H9 (cell line): ENCODE measurements at regions not wholly inside any gene's neighbourhood (a gene's known extent, or its start where the extent isn't known, plus 50 kb on each side); places are given as distances from the start of the nearest gene placed in this dataset.

ENCODE experiments used
- DNase-seq: peaks from one replicate; pipeline ENCODE4 v3.0.0-alpha.2; 2017
- H2AFZ ChIP-seq: one replicate; pipeline ENCODE4 v1.6.1; 2013; ENCODE audit warnings: mild to moderate bottlenecking, low read length, control low read depth, moderate library complexity
- H2AK5ac ChIP-seq: 2 replicates; pipeline ENCODE4 v1.6.1; 2013; ENCODE audit warnings: low read length, control low read depth, mixed read lengths; ENCODE audit not compliant: insufficient read length
- H2BK120ac ChIP-seq: one replicate; pipeline ENCODE4 v1.6.1; 2013; ENCODE audit warnings: low read depth, mild to moderate bottlenecking, low read length, control low read depth, inconsistent platforms; ENCODE audit not compliant: poor library complexity, severe bottlenecking
- H2BK12ac ChIP-seq: 2 replicates; pipeline ENCODE4 v1.6.1; 2013; ENCODE audit warnings: low read length, control low read depth, mixed read lengths, low read depth; ENCODE audit not compliant: insufficient read length
- H2BK15ac ChIP-seq: 2 replicates; pipeline ENCODE4 v1.6.1; 2013; ENCODE audit warnings: low read depth, low read length, control low read depth
- H2BK20ac ChIP-seq: one replicate; pipeline ENCODE4 v1.6.1; 2013; ENCODE audit warnings: low read depth, mild to moderate bottlenecking, low read length, control low read depth, inconsistent platforms; ENCODE audit not compliant: poor library complexity, severe bottlenecking
- H2BK5ac ChIP-seq: 2 replicates; pipeline ENCODE4 v1.6.1; 2013; ENCODE audit warnings: low read length, control low read depth, mixed read lengths; ENCODE audit not compliant: insufficient read length
- H3K14ac ChIP-seq: 2 replicates; pipeline ENCODE4 v1.6.1; 2013; ENCODE audit warnings: low read length, control low read depth; ENCODE audit not compliant: insufficient read depth
- H3K18ac ChIP-seq: 2 replicates; pipeline ENCODE4 v1.6.1; 2013; ENCODE audit warnings: low read depth, mild to moderate bottlenecking, mixed read lengths, low read length, control low read depth; ENCODE audit not compliant: insufficient read length
- H3K23ac ChIP-seq: 2 replicates; pipeline ENCODE4 v1.6.1; 2013; ENCODE audit warnings: low read length, control low read depth, mixed read lengths, low read depth; ENCODE audit not compliant: insufficient read length
- H3K23me2 ChIP-seq: 2 replicates; pipeline ENCODE4 v1.6.1; 2013; ENCODE audit warnings: low read depth, mild to moderate bottlenecking, mixed read lengths, low read length, control low read depth; ENCODE audit not compliant: insufficient read length, poor library complexity, severe bottlenecking
- H3K27ac ChIP-seq: 2 replicates; pipeline ENCODE4 v1.5.1; 2013; ENCODE audit warnings: low read length, control low read depth, mixed read lengths, low read depth; ENCODE audit not compliant: insufficient read length
- H3K27me3 ChIP-seq: 2 replicates; pipeline ENCODE4 v1.6.1; 2013; ENCODE audit warnings: low read length, control low read depth, inconsistent platforms; ENCODE audit not compliant: insufficient read depth
- H3K4ac ChIP-seq: 2 replicates; pipeline ENCODE4 v1.6.1; 2013; ENCODE audit warnings: low read depth, mild to moderate bottlenecking, control low read depth, inconsistent platforms, low read length, moderate library complexity
- H3K4me1 ChIP-seq: 2 replicates; pipeline ENCODE4 v1.6.1; 2013; ENCODE audit warnings: low read length, control low read depth, inconsistent platforms; ENCODE audit not compliant: insufficient read depth
- H3K4me2 ChIP-seq: 2 replicates; pipeline ENCODE4 v1.6.1; 2013; ENCODE audit warnings: low read length, control low read depth, mixed read lengths; ENCODE audit not compliant: insufficient read length, insufficient read depth
- H3K56ac ChIP-seq: 2 replicates; pipeline ENCODE4 v1.6.1; 2013; ENCODE audit warnings: low read depth, mild to moderate bottlenecking, mixed read lengths, low read length, control low read depth; ENCODE audit not compliant: insufficient read length
- H3K79me1 ChIP-seq: 2 replicates; pipeline ENCODE4 v1.6.1; 2013; ENCODE audit warnings: low read depth, mild to moderate bottlenecking, moderate library complexity, low read length, control low read depth, inconsistent platforms; ENCODE audit not compliant: insufficient read depth, poor library complexity, severe bottlenecking
- H3K79me2 ChIP-seq: 2 replicates; pipeline ENCODE4 v1.6.1; 2013; ENCODE audit warnings: low read length, control low read depth, inconsistent platforms; ENCODE audit not compliant: insufficient read depth
- H3K9ac ChIP-seq: 2 replicates; pipeline ENCODE4 v1.6.1; 2013; ENCODE audit warnings: low read length, control low read depth, mixed read lengths; ENCODE audit not compliant: insufficient read length; ENCODE audit errors: extremely low read depth
- H3K9me3 ChIP-seq: one replicate; pipeline ENCODE4 v1.6.1; 2013; ENCODE audit warnings: low read depth, low read length, inconsistent platforms; ENCODE audit not compliant: control insufficient read depth
- H3T11ph ChIP-seq: one replicate; pipeline ENCODE4 v1.6.1; 2013; ENCODE audit warnings: mild to moderate bottlenecking, low read length, control low read depth, inconsistent platforms
- H4K20me1 ChIP-seq: one replicate; pipeline ENCODE4 v1.6.1; 2013; ENCODE audit not compliant: control insufficient read depth, insufficient read length, insufficient read depth
- H4K5ac ChIP-seq: 2 replicates; pipeline ENCODE4 v1.6.1; 2013; ENCODE audit warnings: low read depth, mild to moderate bottlenecking, mixed read lengths, low read length, control low read depth; ENCODE audit not compliant: insufficient read length
- H4K8ac ChIP-seq: replicated peaks from 2 replicates; pipeline ENCODE4 v1.6.1; 2013; ENCODE audit warnings: low read length, control low read depth, mixed read lengths, low read depth; ENCODE audit not compliant: insufficient read length
- H4K91ac ChIP-seq: 2 replicates; pipeline ENCODE4 v1.6.1; 2013; ENCODE audit warnings: low read depth, mild to moderate bottlenecking, moderate library complexity, mixed read lengths, low read length, control low read depth; ENCODE audit not compliant: insufficient read length
- H3K27ac Mint-ChIP-seq, 3 experiments: 2 replicates in 2 of 3; 3 replicates in 1 of 3; pipeline ENCODE4 v1.8.0; 2020 to 2021; ENCODE audit warnings: mixed read lengths in 3 of 3, mild to moderate bottlenecking in 1 of 3, moderate library complexity in 1 of 3
- H3K27me3 Mint-ChIP-seq: 2 replicates; pipeline ENCODE4 v1.8.0; 2021; ENCODE audit warnings: low read depth, mild to moderate bottlenecking, moderate library complexity, mixed read lengths
- H3K36me3 Mint-ChIP-seq, 3 experiments: 2 replicates in 2 of 3; 3 replicates in 1 of 3; pipeline ENCODE4 v1.8.0; 2020 to 2021; ENCODE audit warnings: low read depth in 3 of 3, mixed read lengths in 3 of 3; ENCODE audit not compliant: insufficient read depth in 1 of 3
- H3K4me1 Mint-ChIP-seq, 2 experiments: 2 replicates each; pipeline ENCODE4 v1.8.0; 2020; ENCODE audit warnings: mixed read lengths in 2 of 2
- H3K4me3 Mint-ChIP-seq, 2 experiments: 2 replicates in 1 of 2; 3 replicates in 1 of 2; pipeline ENCODE4 v1.8.0; 2020 to 2021; ENCODE audit warnings: mild to moderate bottlenecking in 2 of 2, mixed read lengths in 2 of 2, moderate library complexity in 1 of 2
- H3K9me3 Mint-ChIP-seq, 2 experiments: 2 replicates in 1 of 2; 3 replicates in 1 of 2; pipeline ENCODE4 v1.8.0; 2020; ENCODE audit warnings: mild to moderate bottlenecking in 2 of 2, mixed read lengths in 2 of 2, moderate library complexity in 1 of 2
- WGBS: extraction: QIAGEN DNeasy Blood & Tissue Kit; methylation state at CpG from one replicate; pipeline ENCODE4 v1.1.7; 2013; ENCODE audit warnings: missing lambda C conversion rate, low lambda C conversion rate, mixed read lengths; ENCODE audit not compliant: insufficient read length; ENCODE audit errors: extremely low coverage; 5-methylcytosine and 5-hydroxymethylcytosine counted together
- TF ChIP-seq, protein P1 (sequence below): fragments of 200-600 bp; sonication (generic); conservative IDR thresholded peaks from 3 replicates; pipeline ENCODE4 v1.8.0; 2021; ENCODE audit warnings: antibody characterized with exemption, mild to moderate bottlenecking

DNA sequence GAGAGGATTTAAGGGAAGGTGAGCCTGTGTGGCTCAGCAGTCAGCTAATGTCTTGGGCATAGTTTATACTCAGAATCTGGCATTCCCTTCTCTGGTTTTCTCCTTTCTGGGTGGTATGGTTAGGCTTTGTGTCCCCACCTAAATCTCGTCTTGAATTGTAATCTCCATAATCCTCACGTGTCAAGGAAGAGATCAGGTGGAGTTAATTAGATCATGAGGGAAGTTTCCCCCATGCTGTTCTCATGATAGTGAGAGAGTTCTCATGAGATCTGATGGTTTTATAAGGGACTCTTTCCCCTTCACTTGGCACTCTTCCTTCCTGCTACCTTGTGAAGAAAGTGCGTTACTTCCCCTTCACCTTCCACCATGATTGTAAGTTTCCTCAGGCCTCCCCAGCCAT lies 169.8 kb upstream of the PELI2 start:
- Histone ChIP-seq H4K20me1 (no peaks in the 10 kb centered on the region), H2BK120ac (no peak overlapping the region), H3K79me2 (no peaks in the 10 kb centered on the region), H3K18ac (no peak overlapping the region), H2BK15ac (no peak overlapping the region), H3K9ac (no peak overlapping the region), H3K14ac (no peak overlapping the region), H3K4ac (no peak overlapping the region), H4K91ac (no peak overlapping the region), H4K5ac (no peak overlapping the region), H3T11ph (no peak overlapping the region), H2AK5ac (no peak overlapping the region), H3K56ac (no peak overlapping the region), H2AFZ (no peak overlapping the region), H2BK12ac (no peak overlapping the region), H3K79me1 (no peaks in the 10 kb centered on the region), H3K27ac (no peak overlapping the region), H3K23ac (no peak overlapping the region), H3K9me3 (no peaks in the 10 kb centered on the region), H2BK20ac (no peak overlapping the region), H3K23me2 (no peaks in the 10 kb centered on the region), H4K8ac (no peak overlapping the region), H2BK5ac (no peak overlapping the region), H3K27me3 (no peaks in the 10 kb centered on the region), H3K4me1 (no peaks in the 10 kb centered on the region), H3K4me2 (no peak overlapping the region)
- Mint-ChIP-seq H3K9me3 (peaks cover 2 to 7% of the 10 kb centered on the region in 2 experiments; a peak in 2 of 5 replicates), H3K4me1 (peaks cover 10 to 12% of the 10 kb centered on the region in 2 experiments), H3K4me3 (no peak overlapping the region), H3K27me3 (no peaks in the 10 kb centered on the region), H3K27ac (peak overlapping the region in 2 of 3 experiments; percentile 10 to 27; a peak in 2 of 7 replicates), H3K36me3 (no peaks in the 10 kb centered on the region; a peak in 1 of 7 replicates)
- no peak for DNase-seq
- WGBS = no CpG with 5 or more reads among the region's 3 CpGs
- TF ChIP-seq, protein P1, sequence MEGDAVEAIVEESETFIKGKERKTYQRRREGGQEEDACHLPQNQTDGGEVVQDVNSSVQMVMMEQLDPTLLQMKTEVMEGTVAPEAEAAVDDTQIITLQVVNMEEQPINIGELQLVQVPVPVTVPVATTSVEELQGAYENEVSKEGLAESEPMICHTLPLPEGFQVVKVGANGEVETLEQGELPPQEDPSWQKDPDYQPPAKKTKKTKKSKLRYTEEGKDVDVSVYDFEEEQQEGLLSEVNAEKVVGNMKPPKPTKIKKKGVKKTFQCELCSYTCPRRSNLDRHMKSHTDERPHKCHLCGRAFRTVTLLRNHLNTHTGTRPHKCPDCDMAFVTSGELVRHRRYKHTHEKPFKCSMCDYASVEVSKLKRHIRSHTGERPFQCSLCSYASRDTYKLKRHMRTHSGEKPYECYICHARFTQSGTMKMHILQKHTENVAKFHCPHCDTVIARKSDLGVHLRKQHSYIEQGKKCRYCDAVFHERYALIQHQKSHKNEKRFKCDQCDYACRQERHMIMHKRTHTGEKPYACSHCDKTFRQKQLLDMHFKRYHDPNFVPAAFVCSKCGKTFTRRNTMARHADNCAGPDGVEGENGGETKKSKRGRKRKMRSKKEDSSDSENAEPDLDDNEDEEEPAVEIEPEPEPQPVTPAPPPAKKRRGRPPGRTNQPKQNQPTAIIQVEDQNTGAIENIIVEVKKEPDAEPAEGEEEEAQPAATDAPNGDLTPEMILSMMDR = no peak
